Choroid plexus epithelial cell (primary cell): ENCODE measurements at regions not wholly inside any gene's neighbourhood (a gene's known extent, or its start where the extent isn't known, plus 50 kb on each side); places are given as distances from the start of the nearest gene placed in this dataset.
A peak's percentile ranks its signal among the peaks of the same experiment; 100 is the strongest.

Experiments used
- DNase-seq: peaks from one replicate; pipeline ENCODE4 v3.0.0-alpha.2; 2010; ENCODE audit warnings: low read depth
- H3K4me3 ChIP-seq: 2 replicates; pipeline ENCODE4 v1.5.1; 2011; ENCODE audit warnings: low read depth, mild to moderate bottlenecking, control low read depth, low read length, moderate library complexity
- CTCF ChIP-seq: conservative IDR thresholded peaks from 2 replicates; pipeline ENCODE4 v1.5.1; 2011; ENCODE audit warnings: low read depth, mild to moderate bottlenecking, control low read depth, inconsistent platforms, low read length, moderate library complexity

DNA sequence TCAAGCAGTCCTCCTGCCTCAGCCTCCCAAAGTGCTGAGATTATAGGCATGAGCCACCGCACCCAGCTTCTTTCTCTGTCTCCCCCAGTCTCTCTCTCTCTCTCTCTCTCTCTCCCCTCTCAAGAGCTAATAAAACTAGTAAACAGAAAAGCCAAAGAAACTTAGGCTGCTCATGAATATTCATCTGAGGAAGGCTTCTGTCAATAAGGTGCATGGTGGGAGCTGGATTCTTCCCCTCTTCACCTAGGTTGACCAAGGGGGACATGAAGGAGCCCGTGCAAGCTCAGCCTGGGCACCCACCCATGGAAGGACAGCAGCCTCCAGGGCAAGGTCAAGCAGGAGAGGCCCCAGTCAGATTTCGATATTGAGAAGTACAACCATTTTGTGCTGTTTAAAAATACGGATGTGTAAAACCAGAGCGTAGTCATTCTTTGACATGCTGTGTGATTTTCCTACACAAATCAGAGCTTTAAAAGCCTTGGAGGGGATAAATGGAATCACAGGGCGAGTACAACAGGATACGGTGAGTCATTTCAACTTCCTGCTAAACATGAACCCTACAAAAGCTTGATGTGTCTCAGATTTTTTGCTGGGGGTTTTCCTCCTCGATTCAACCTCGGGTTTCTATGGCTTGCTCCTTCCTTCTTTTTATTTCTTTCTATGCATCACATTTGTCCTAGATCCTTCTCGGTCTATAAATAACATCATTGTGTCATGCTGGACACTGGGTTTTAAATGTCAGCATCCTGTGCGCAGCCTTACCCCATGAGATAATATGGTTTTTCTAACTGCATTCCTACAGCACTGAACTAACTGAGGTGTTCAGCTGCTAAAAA lies 368.9 kb upstream of the JARID2 start:
- TF ChIP-seq CTCF = no peak
- DNase-seq = peak; percentile 91
- peak overlapping the region; percentile 24 for H3K4me3 ChIP-seq

DNA sequence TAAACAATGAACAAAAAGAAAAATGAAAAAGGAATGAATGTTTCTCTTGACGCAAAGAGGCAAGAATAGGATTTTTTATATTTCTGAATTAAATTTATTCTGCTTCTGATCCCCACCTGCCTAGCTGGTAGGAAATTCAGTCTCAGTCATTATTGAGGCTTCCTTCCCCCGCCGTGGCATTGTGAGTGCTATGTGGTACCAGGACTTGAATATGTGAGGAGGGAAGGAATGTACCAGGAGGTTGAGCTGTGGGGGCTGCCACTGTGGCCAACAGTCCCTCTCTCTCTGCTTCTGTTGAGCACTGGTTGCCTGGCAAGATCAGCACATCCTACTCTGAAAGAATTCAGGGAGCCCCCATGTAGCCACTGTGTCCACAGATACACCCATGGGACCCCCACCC lies 368.1 kb upstream of the JARID2 start:
- no peak for TF ChIP-seq CTCF
- H3K4me3 ChIP-seq = no peak overlapping the region
- peak; percentile 24 for DNase-seq

DNA sequence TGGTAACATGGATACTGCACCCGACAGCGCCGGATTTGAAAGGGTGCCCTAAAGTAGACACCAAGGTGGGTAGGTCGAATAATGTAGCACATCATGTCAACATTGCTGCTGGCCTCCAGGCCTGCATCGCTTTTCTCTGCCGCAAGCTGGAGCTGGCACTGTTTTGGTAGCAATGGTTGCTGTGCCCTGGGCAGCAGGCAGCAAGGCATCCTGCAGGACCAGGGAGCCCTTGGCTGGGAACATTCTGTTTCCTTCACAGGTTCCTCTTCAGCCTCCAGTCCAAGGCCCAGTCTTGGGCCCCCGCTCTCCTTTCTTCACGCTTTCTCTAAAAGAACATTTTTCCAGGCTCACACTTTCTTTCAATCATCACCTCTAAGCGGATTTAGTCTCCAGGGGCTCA lies 365.8 kb upstream of the JARID2 start:
- H3K4me3 ChIP-seq = no peak overlapping the region
- no peak for TF ChIP-seq CTCF
- DNase-seq = no peak

- no peak overlapping the region for H3K4me3 ChIP-seq
- no peak for TF ChIP-seq CTCF
- DNase-seq = no peak
Observed at GRCh38 chr6:14880677-14881076, 365.2 kb upstream of the JARID2 start.

GRCh38 chr6:14881398-14881797 lies 364.5 kb upstream of the JARID2 start:
- DNase-seq = peak; percentile 47
- no peak overlapping the region for H3K4me3 ChIP-seq
- TF ChIP-seq CTCF = no peak

DNA sequence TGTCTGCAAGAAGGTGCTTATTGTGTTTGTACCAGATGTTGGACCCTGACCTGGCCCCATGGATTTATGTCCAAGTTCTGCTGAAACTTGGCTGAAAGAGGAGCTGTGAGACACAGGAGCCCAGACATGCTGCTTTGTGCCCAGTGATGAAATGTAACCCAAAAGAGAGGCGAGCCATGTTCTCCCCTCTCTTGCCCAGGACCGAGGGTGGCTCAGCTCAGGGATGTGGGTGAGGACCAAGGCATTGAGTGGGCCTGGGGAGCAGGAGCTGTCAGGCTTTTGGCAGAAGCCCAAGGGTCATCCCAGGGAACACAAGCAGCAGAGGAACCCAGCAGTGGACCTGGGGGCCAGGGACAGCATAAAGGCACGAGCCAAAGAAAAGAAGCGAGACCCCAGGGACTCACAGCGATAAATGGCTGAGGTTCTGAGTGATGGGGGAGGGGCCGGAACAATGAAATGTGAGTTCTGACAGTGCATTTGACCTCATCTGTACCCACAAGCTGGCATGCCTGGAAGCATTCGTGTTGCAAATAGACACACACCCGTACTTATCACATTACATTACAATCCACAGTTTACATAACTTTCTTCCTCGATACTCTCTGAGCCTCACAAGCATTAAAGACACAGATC lies 363.4 kb upstream of the JARID2 start:
- no peak for TF ChIP-seq CTCF
- no peak overlapping the region for H3K4me3 ChIP-seq
- DNase-seq = peak; percentile 33
